ENCODE measurements at regions not wholly inside any gene's neighbourhood (a gene's known extent, or its start where the extent isn't known, plus 50 kb on each side); places are given as distances from the start of the nearest gene placed in this dataset.
"Not testable (repeated sequence)": the region's sequence is repeated elsewhere in the genome, so short reads cannot be mapped to it uniquely, and the experiment has no call there.

GRCh38 chr10:61047788-61048560, 104.0 kb upstream of the RHOBTB1 start:
- Histone ChIP-seq H3K27ac (ENCODE audit: low read depth in 1 of 2, low read length in 2 of 2) (no peak overlapping the region), H3K4me3 (ENCODE audit: low read length in 2 of 2) (no peak overlapping the region), H3K4me1 (ENCODE audit: control insufficient read depth in 1 of 2, insufficient read depth in 2 of 2, low read length in 2 of 2) (no peaks in the 10 kb centered on the region), H3K9me3 (ENCODE audit: control insufficient read depth, low read length) (no peaks in the 10 kb centered on the region), H3K27me3 (ENCODE audit: control insufficient read depth in 1 of 2, insufficient read depth in 2 of 2, low read length in 1 of 2) (no peaks in the 10 kb centered on the region), H3K36me3 (ENCODE audit: control insufficient read depth in 1 of 2, insufficient read depth in 2 of 2, low read length in 1 of 2) (no peaks in the 10 kb centered on the region)
- no peak for ATAC-seq (ENCODE audit: low FRiP score)
- intact Hi-C loops (cut with DNase I) = no loop called here
- WGBS, 2 donors = 95 to 96% methylated on average over 8 of the region's 8 CpGs
- DNase-seq = no peak

- no peak overlapping the region for H3K4me3 ChIP-seq (ENCODE audit: low read length in 2 of 2)
- no peak for DNase-seq
- no peak overlapping the region for H3K27ac ChIP-seq (ENCODE audit: low read depth in 1 of 2, low read length in 2 of 2)
- WGBS, 2 donors = 42 to 52% methylated on average over 5 of the region's 5 CpGs
- no peaks in the 10 kb centered on the region for H3K9me3 ChIP-seq (ENCODE audit: control insufficient read depth, low read length)
- intact Hi-C loops (cut with DNase I) = no loop called here
- H3K27me3 ChIP-seq (ENCODE audit: control insufficient read depth in 1 of 2, insufficient read depth in 2 of 2, low read length in 1 of 2) = no peaks in the 10 kb centered on the region
- no peaks in the 10 kb centered on the region for H3K36me3 ChIP-seq (ENCODE audit: control insufficient read depth in 1 of 2, insufficient read depth in 2 of 2, low read length in 1 of 2)
- no peaks in the 10 kb centered on the region for H3K4me1 ChIP-seq (ENCODE audit: control insufficient read depth in 1 of 2, insufficient read depth in 2 of 2, low read length in 2 of 2)
- no peak for ATAC-seq (ENCODE audit: low FRiP score)
These were observed 103.1 kb upstream of the RHOBTB1 start for GRCh38 chr10:61047081-61047480.

- ATAC-seq (ENCODE audit: low FRiP score); H3K9me3 ChIP-seq (ENCODE audit: control insufficient read depth, low read length); H3K4me1 ChIP-seq (ENCODE audit: control insufficient read depth in 1 of 2, insufficient read depth in 2 of 2, low read length in 2 of 2); H3K27me3 ChIP-seq (ENCODE audit: control insufficient read depth in 1 of 2, insufficient read depth in 2 of 2, low read length in 1 of 2); H3K36me3 ChIP-seq (ENCODE audit: control insufficient read depth in 1 of 2, insufficient read depth in 2 of 2, low read length in 1 of 2); DNase-seq; H3K27ac ChIP-seq (ENCODE audit: low read depth in 1 of 2, low read length in 2 of 2); intact Hi-C loops (cut with DNase I); H3K4me3 ChIP-seq (ENCODE audit: low read length in 2 of 2): not testable (repeated sequence)
- 94 to 99% methylated on average over 5 of the region's 5 CpGs for WGBS, 2 donors
These were observed 101.5 kb upstream of the RHOBTB1 start for GRCh38 chr10:61045480-61045879.

GRCh38 chr10:61042533-61042932, 98.5 kb upstream of the RHOBTB1 start:
- Histone ChIP-seq H3K9me3 (ENCODE audit: control insufficient read depth, low read length) (no peaks in the 10 kb centered on the region), H3K4me3 (ENCODE audit: low read length in 2 of 2) (no peak overlapping the region), H3K27me3 (ENCODE audit: control insufficient read depth in 1 of 2, insufficient read depth in 2 of 2, low read length in 1 of 2) (no peaks in the 10 kb centered on the region), H3K36me3 (ENCODE audit: control insufficient read depth in 1 of 2, insufficient read depth in 2 of 2, low read length in 1 of 2) (no peaks in the 10 kb centered on the region), H3K4me1 (ENCODE audit: control insufficient read depth in 1 of 2, insufficient read depth in 2 of 2, low read length in 2 of 2) (no peaks in the 10 kb centered on the region), H3K27ac (ENCODE audit: low read depth in 1 of 2, low read length in 2 of 2) (no peak overlapping the region)
- DNase-seq = no peak
- no peak for ATAC-seq (ENCODE audit: low FRiP score)
- intact Hi-C loops (cut with DNase I) = no loop called here

- H3K9me3 ChIP-seq (ENCODE audit: control insufficient read depth, low read length) = no peaks in the 10 kb centered on the region
- ATAC-seq (ENCODE audit: low FRiP score) (no peak), DNase-seq (peak in 1 of 2 donors; percentile 40)
- intact Hi-C loops (cut with DNase I) = no loop called here
- H3K4me1 ChIP-seq (ENCODE audit: control insufficient read depth in 1 of 2, insufficient read depth in 2 of 2, low read length in 2 of 2) = no peaks in the 10 kb centered on the region
- no peak overlapping the region for H3K27ac ChIP-seq (ENCODE audit: low read depth in 1 of 2, low read length in 2 of 2)
- no peaks in the 10 kb centered on the region for H3K36me3 ChIP-seq (ENCODE audit: control insufficient read depth in 1 of 2, insufficient read depth in 2 of 2, low read length in 1 of 2)
- 98% methylated on average over 28 to 30 of the region's 30 CpGs for WGBS, 2 donors
- no peaks in the 10 kb centered on the region for H3K27me3 ChIP-seq (ENCODE audit: control insufficient read depth in 1 of 2, insufficient read depth in 2 of 2, low read length in 1 of 2)
- no peak overlapping the region for H3K4me3 ChIP-seq (ENCODE audit: low read length in 2 of 2)
These were observed 96.5 kb upstream of the RHOBTB1 start for GRCh38 chr10:61040399-61041016.

GRCh38 chr10:61039868-61040267, 95.9 kb upstream of the RHOBTB1 start:
- no peak overlapping the region for H3K4me3 ChIP-seq (ENCODE audit: low read length in 2 of 2)
- no peaks in the 10 kb centered on the region for H3K27me3 ChIP-seq (ENCODE audit: control insufficient read depth in 1 of 2, insufficient read depth in 2 of 2, low read length in 1 of 2)
- H3K9me3 ChIP-seq (ENCODE audit: control insufficient read depth, low read length) = no peaks in the 10 kb centered on the region
- ATAC-seq (ENCODE audit: low FRiP score) = no peak
- H3K36me3 ChIP-seq (ENCODE audit: control insufficient read depth in 1 of 2, insufficient read depth in 2 of 2, low read length in 1 of 2) = no peaks in the 10 kb centered on the region
- 93 to 94% methylated on average over 1 of the region's 1 CpG for WGBS, 2 donors
- no peaks in the 10 kb centered on the region for H3K4me1 ChIP-seq (ENCODE audit: control insufficient read depth in 1 of 2, insufficient read depth in 2 of 2, low read length in 2 of 2)
- intact Hi-C loops (cut with DNase I) = no loop called here
- no peak for DNase-seq
- no peak overlapping the region for H3K27ac ChIP-seq (ENCODE audit: low read depth in 1 of 2, low read length in 2 of 2)

- H3K27ac ChIP-seq (ENCODE audit: low read depth in 1 of 2, low read length in 2 of 2); H3K36me3 ChIP-seq (ENCODE audit: control insufficient read depth in 1 of 2, insufficient read depth in 2 of 2, low read length in 1 of 2); H3K4me3 ChIP-seq (ENCODE audit: low read length in 2 of 2); H3K27me3 ChIP-seq (ENCODE audit: control insufficient read depth in 1 of 2, insufficient read depth in 2 of 2, low read length in 1 of 2); ATAC-seq (ENCODE audit: low FRiP score); DNase-seq; H3K9me3 ChIP-seq (ENCODE audit: control insufficient read depth, low read length); H3K4me1 ChIP-seq (ENCODE audit: control insufficient read depth in 1 of 2, insufficient read depth in 2 of 2, low read length in 2 of 2); intact Hi-C loops (cut with DNase I): not testable (repeated sequence)
- WGBS, 2 donors = 93 to 98% methylated on average over 16 of the region's 16 CpGs
These were observed 93.4 kb upstream of the RHOBTB1 start for GRCh38 chr10:61037261-61037830.

GRCh38 chr10:61036148-61036547, 92.2 kb upstream of the RHOBTB1 start:
- H3K9me3 ChIP-seq (ENCODE audit: control insufficient read depth, low read length); ATAC-seq (ENCODE audit: low FRiP score); H3K4me1 ChIP-seq (ENCODE audit: control insufficient read depth in 1 of 2, insufficient read depth in 2 of 2, low read length in 2 of 2); H3K36me3 ChIP-seq (ENCODE audit: control insufficient read depth in 1 of 2, insufficient read depth in 2 of 2, low read length in 1 of 2); H3K27ac ChIP-seq (ENCODE audit: low read depth in 1 of 2, low read length in 2 of 2); H3K4me3 ChIP-seq (ENCODE audit: low read length in 2 of 2); H3K27me3 ChIP-seq (ENCODE audit: control insufficient read depth in 1 of 2, insufficient read depth in 2 of 2, low read length in 1 of 2); intact Hi-C loops (cut with DNase I); DNase-seq: not testable (repeated sequence)
- 99 to 100% methylated on average over 3 of the region's 3 CpGs for WGBS, 2 donors

- intact Hi-C loops (cut with DNase I) = no loop called here
- no peak overlapping the region for H3K4me3 ChIP-seq (ENCODE audit: low read length in 2 of 2)
- no peak for ATAC-seq (ENCODE audit: low FRiP score)
- 67 to 79% methylated on average over 3 of the region's 3 CpGs for WGBS, 2 donors
- H3K9me3 ChIP-seq (ENCODE audit: control insufficient read depth, low read length) = no peaks in the 10 kb centered on the region
- no peaks in the 10 kb centered on the region for H3K36me3 ChIP-seq (ENCODE audit: control insufficient read depth in 1 of 2, insufficient read depth in 2 of 2, low read length in 1 of 2)
- DNase-seq = no peak
- H3K27ac ChIP-seq (ENCODE audit: low read depth in 1 of 2, low read length in 2 of 2) = no peak overlapping the region
- no peaks in the 10 kb centered on the region for H3K4me1 ChIP-seq (ENCODE audit: control insufficient read depth in 1 of 2, insufficient read depth in 2 of 2, low read length in 2 of 2)
- H3K27me3 ChIP-seq (ENCODE audit: control insufficient read depth in 1 of 2, insufficient read depth in 2 of 2, low read length in 1 of 2) = no peaks in the 10 kb centered on the region
These were observed 87.4 kb upstream of the RHOBTB1 start for GRCh38 chr10:61031341-61031740.
